Stimulated activated CD8-positive, alpha-beta memory T cell treated with anti-CD3 and anti-CD28 coated beads, Interleukin-4, amount 100 ng/mL, for 1 hour (primary cell): ENCODE measurements at regions not wholly inside any gene's neighbourhood (a gene's known extent, or its start where the extent isn't known, plus 50 kb on each side); places are given as distances from the start of the nearest gene placed in this dataset.
"Not testable (repeated sequence)": the region's sequence is repeated elsewhere in the genome, so short reads cannot be mapped to it uniquely, and the experiment has no call there.

ENCODE experiments used
- DNase-seq, 2 donors: peaks; one replicate each; pipeline ENCODE4 v3.0.0-alpha.2; 2020; ENCODE audit warnings: low read depth in 2 of 2, low spot score in 1 of 2

- no peak for DNase-seq
Observed at GRCh38 chr3:177356113-177356512, 158.8 kb upstream of the TBL1XR1 start.

- DNase-seq: no peak
Observed at GRCh38 chr3:177356952-177357351, 159.7 kb upstream of the TBL1XR1 start.

- no peak for DNase-seq
Observed at GRCh38 chr3:177357352-177358090, 160.2 kb upstream of the TBL1XR1 start.

- DNase-seq: peak; percentile 22 to 37
Observed at GRCh38 chr3:177358091-177358976, 161.1 kb upstream of the TBL1XR1 start.

GRCh38 chr3:177358977-177359592, 161.8 kb upstream of the TBL1XR1 start:
- peak; percentile 9 to 14 for DNase-seq

- DNase-seq: peak; percentile 93
Observed at GRCh38 chr3:177359593-177360357, 162.5 kb upstream of the TBL1XR1 start.

- no peak for DNase-seq
Observed at GRCh38 chr3:177361081-177361938, 164.0 kb upstream of the TBL1XR1 start.

GRCh38 chr3:177362626-177363025, 165.3 kb upstream of the TBL1XR1 start:
- DNase-seq: no peak

GRCh38 chr3:177364236-177364635, 167.0 kb upstream of the TBL1XR1 start:
- DNase-seq: no peak

- DNase-seq: not testable (repeated sequence)
Observed at GRCh38 chr3:177365294-177365693, 168.0 kb upstream of the TBL1XR1 start.

GRCh38 chr3:177367788-177368187, 170.5 kb upstream of the TBL1XR1 start:
- DNase-seq: no peak

- no peak for DNase-seq
Observed at GRCh38 chr3:177370246-177370822, 173.1 kb upstream of the TBL1XR1 start.

GRCh38 chr3:177371146-177371545, 173.9 kb upstream of the TBL1XR1 start:
- DNase-seq: no peak

- DNase-seq: no peak
Observed at GRCh38 chr3:177371888-177372287, 174.6 kb upstream of the TBL1XR1 start.

GRCh38 chr3:177374323-177374722, 177.0 kb upstream of the TBL1XR1 start:
- no peak for DNase-seq

GRCh38 chr3:177375316-177375715, 178.0 kb upstream of the TBL1XR1 start:
- DNase-seq: no peak

- no peak for DNase-seq
Observed at GRCh38 chr3:177377166-177377565, 179.9 kb upstream of the TBL1XR1 start.

GRCh38 chr3:177378168-177378567, 180.9 kb upstream of the TBL1XR1 start:
- no peak for DNase-seq

GRCh38 chr3:177379045-177379444, 181.8 kb upstream of the TBL1XR1 start:
- no peak for DNase-seq

GRCh38 chr3:177381070-177381469, 183.8 kb upstream of the TBL1XR1 start:
- no peak for DNase-seq
